Neuronal stem cell (in vitro differentiated cells): ENCODE measurements at regions not wholly inside any gene's neighbourhood (a gene's known extent, or its start where the extent isn't known, plus 50 kb on each side); places are given as distances from the start of the nearest gene placed in this dataset.

Experiments
- DNase-seq: peaks from one replicate; pipeline ENCODE4 v3.0.0-alpha.2; 2013; ENCODE audit warnings: low spot score
- H2AFZ ChIP-seq: one replicate; pipeline ENCODE4 v1.6.1; 2013; ENCODE audit warnings: mild to moderate bottlenecking, low read length, inconsistent platforms
- H2AK5ac ChIP-seq: 2 replicates; pipeline ENCODE4 v1.6.1; 2013; ENCODE audit warnings: low read depth, mild to moderate bottlenecking, inconsistent platforms, low read length, moderate library complexity, mixed read lengths
- H2BK120ac ChIP-seq: 2 replicates; pipeline ENCODE4 v1.6.1; 2013; ENCODE audit warnings: low read depth, mild to moderate bottlenecking, inconsistent platforms, low read length, moderate library complexity, mixed read lengths
- H2BK12ac ChIP-seq: one replicate; pipeline ENCODE4 v1.6.1; 2013; ENCODE audit warnings: low read length, inconsistent platforms
- H2BK15ac ChIP-seq: 2 replicates; pipeline ENCODE4 v1.6.1; 2013; ENCODE audit warnings: mild to moderate bottlenecking, low read length, inconsistent platforms, mixed read lengths
- H2BK5ac ChIP-seq: one replicate; pipeline ENCODE4 v1.6.1; 2013; ENCODE audit warnings: inconsistent platforms, mild to moderate bottlenecking, low read length, moderate library complexity
- H3K14ac ChIP-seq: one replicate; pipeline ENCODE4 v1.6.1; 2013; ENCODE audit warnings: low read length, inconsistent platforms
- H3K18ac ChIP-seq: 2 replicates; pipeline ENCODE4 v1.6.1; 2013; ENCODE audit warnings: low read length, inconsistent platforms
- H3K23ac ChIP-seq: 2 replicates; pipeline ENCODE4 v1.6.1; 2013; ENCODE audit warnings: low read depth, mild to moderate bottlenecking, mixed read lengths, low read length, inconsistent platforms; ENCODE audit not compliant: poor library complexity
- H3K27ac ChIP-seq: replicated peaks from 3 replicates; pipeline ENCODE4 v1.5.1; 2013; ENCODE audit warnings: low read length, inconsistent platforms
- H3K27me3 ChIP-seq, 3 experiments: 2 replicates each; pipeline ENCODE4 v1.6.1; 2013; ENCODE audit warnings: low read length in 3 of 3, mild to moderate bottlenecking in 2 of 3, inconsistent platforms in 1 of 3, low read depth in 1 of 3, mixed read lengths in 1 of 3, moderate library complexity in 1 of 3; ENCODE audit not compliant: control insufficient read depth in 3 of 3, insufficient read depth in 3 of 3
- H3K36me3 ChIP-seq, 2 donors: replicated peaks in 1 of 2; 2 replicates each; pipeline ENCODE4 v1.6.1; 2013; ENCODE audit warnings: low read length in 2 of 2; ENCODE audit not compliant: control insufficient read depth in 2 of 2, insufficient read depth in 2 of 2
- H3K4ac ChIP-seq: 2 replicates; pipeline ENCODE4 v1.6.1; 2013; ENCODE audit warnings: inconsistent platforms, mild to moderate bottlenecking, low read length, moderate library complexity
- H3K4me1 ChIP-seq, 2 donors: 1 replicate in 1 of 2; 2 replicates in 1 of 2; pipeline ENCODE4 v1.6.1; 2013; ENCODE audit warnings: low read length in 2 of 2, low read depth in 1 of 2; ENCODE audit not compliant: control insufficient read depth in 2 of 2, insufficient read depth in 1 of 2
- H3K4me2 ChIP-seq: one replicate; pipeline ENCODE4 v1.6.1; 2013; ENCODE audit warnings: mild to moderate bottlenecking, low read length, inconsistent platforms; ENCODE audit not compliant: insufficient read depth, poor library complexity, severe bottlenecking
- H3K4me3 ChIP-seq, 2 donors: 2 replicates each; pipeline ENCODE4 v1.5.1; 2013; ENCODE audit warnings: low read length in 2 of 2, mild to moderate bottlenecking in 2 of 2, inconsistent platforms in 1 of 2, moderate library complexity in 1 of 2
- H3K79me1 ChIP-seq: one replicate; pipeline ENCODE4 v1.6.1; 2013; ENCODE audit warnings: low read depth, mild to moderate bottlenecking, inconsistent platforms, low read length, moderate library complexity
- H3K9ac ChIP-seq: one replicate; pipeline ENCODE4 v1.6.1; 2013; ENCODE audit warnings: mild to moderate bottlenecking, low read depth, low read length, inconsistent platforms; ENCODE audit not compliant: poor library complexity
- H3K9me3 ChIP-seq, 2 donors: replicated peaks in 1 of 2; 2 replicates each; pipeline versions ENCODE3 to v1.6.1; 2013; ENCODE audit warnings: low read length in 2 of 2, mild to moderate bottlenecking in 2 of 2, inconsistent platforms in 1 of 2, low read depth in 1 of 2, mixed read lengths in 1 of 2, moderate library complexity in 1 of 2; ENCODE audit not compliant: control insufficient read depth in 2 of 2, insufficient read depth in 1 of 2
- H4K8ac ChIP-seq: one replicate; pipeline ENCODE4 v1.6.1; 2013; ENCODE audit warnings: low read depth, mild to moderate bottlenecking, inconsistent platforms, low read length, moderate library complexity
- H4K91ac ChIP-seq: one replicate; pipeline ENCODE4 v1.6.1; 2013; ENCODE audit warnings: low read length, low read depth, mild to moderate bottlenecking, inconsistent platforms; ENCODE audit not compliant: poor library complexity
- WGBS, 2 donors: extraction: QIAGEN DNeasy Blood & Tissue Kit; methylation state at CpG; one replicate each; pipeline ENCODE4 v1.1.7; 2013; ENCODE audit warnings: missing lambda C conversion rate in 2 of 2, mixed read lengths in 1 of 2; ENCODE audit not compliant: insufficient read length in 2 of 2, insufficient replicate concordance in 1 of 2; ENCODE audit errors: extremely low coverage in 2 of 2; 5-methylcytosine and 5-hydroxymethylcytosine counted together

DNA sequence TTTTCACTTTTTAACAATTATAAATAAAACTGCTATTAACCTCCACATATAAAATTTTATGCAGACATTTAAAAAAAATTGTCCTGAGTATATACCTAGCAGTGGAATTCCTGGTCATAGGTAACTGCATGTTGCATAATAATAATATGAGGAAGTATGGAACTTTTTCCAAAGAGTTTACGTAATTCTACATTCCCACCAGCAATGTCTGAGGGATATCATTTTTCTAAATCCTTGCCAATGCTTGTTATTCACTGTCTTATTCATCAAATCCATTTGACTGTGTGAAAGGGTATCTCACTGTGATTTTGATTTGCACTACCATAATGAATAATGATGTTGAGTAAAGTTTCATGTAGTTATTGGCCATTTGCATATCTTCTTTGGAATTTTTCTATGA is 393.8 kb downstream of the LRFN5 start:
- Histone ChIP-seq H2BK12ac (no peak overlapping the region), H2BK15ac (no peak overlapping the region), H3K9me3 (no peaks in the 10 kb centered on the region), H3K14ac (no peak overlapping the region), H3K4me1 (no peaks in the 10 kb centered on the region), H3K18ac (no peak overlapping the region), H3K23ac (no peak overlapping the region), H3K4ac (no peak overlapping the region), H3K4me3 (no peak overlapping the region), H3K27me3 (no peaks in the 10 kb centered on the region), H3K4me2 (no peak overlapping the region), H4K91ac (no peak overlapping the region), H4K8ac (no peak overlapping the region), H2AFZ (no peak overlapping the region), H2AK5ac (no peak overlapping the region), H3K9ac (no peak overlapping the region), H2BK5ac (no peak overlapping the region), H3K79me1 (no peaks in the 10 kb centered on the region), H3K27ac (no peak overlapping the region), H3K36me3 (no peaks in the 10 kb centered on the region), H2BK120ac (no peak overlapping the region)
- DNase-seq = no peak
- no CpG with 5 or more reads among the region's 1 CpG for WGBS, 2 donors

DNA sequence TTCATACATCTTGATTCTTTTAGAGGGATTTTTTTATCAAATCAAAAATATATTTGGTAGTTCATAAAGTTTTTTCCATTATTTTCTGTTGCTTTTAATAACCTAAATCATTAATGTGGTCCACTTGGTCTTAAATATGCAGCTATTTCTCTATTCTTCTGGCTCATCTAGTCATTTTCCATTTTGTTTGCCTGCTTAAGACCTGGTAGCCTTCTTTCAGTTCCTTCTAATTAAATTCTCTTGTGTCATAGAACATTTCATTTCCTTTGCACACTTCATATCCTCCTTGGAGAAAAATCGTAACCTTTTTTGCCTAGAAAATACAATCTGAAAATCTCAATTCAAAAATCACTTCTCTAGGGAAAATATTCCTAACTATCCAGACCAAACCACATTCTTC is 387.0 kb downstream of the LRFN5 start:
- Histone ChIP-seq H2BK15ac (no peak overlapping the region), H3K4ac (no peak overlapping the region), H2AK5ac (no peak overlapping the region), H4K91ac (no peak overlapping the region), H3K4me3 (no peak overlapping the region), H3K4me2 (no peak overlapping the region), H2BK120ac (no peak overlapping the region), H3K27me3 (no peaks in the 10 kb centered on the region), H3K36me3 (no peaks in the 10 kb centered on the region), H3K27ac (no peak overlapping the region), H4K8ac (no peak overlapping the region), H3K9me3 (no peaks in the 10 kb centered on the region), H2AFZ (no peak overlapping the region), H2BK5ac (no peak overlapping the region), H3K9ac (no peak overlapping the region), H3K79me1 (no peaks in the 10 kb centered on the region), H2BK12ac (no peak overlapping the region), H3K4me1 (peaks cover 0 to 2% of the 10 kb centered on the region in 2 donors), H3K18ac (no peak overlapping the region), H3K14ac (no peak overlapping the region), H3K23ac (no peak overlapping the region)
- no CpG with 5 or more reads among the region's 1 CpG for WGBS, 2 donors
- no peak for DNase-seq

DNA sequence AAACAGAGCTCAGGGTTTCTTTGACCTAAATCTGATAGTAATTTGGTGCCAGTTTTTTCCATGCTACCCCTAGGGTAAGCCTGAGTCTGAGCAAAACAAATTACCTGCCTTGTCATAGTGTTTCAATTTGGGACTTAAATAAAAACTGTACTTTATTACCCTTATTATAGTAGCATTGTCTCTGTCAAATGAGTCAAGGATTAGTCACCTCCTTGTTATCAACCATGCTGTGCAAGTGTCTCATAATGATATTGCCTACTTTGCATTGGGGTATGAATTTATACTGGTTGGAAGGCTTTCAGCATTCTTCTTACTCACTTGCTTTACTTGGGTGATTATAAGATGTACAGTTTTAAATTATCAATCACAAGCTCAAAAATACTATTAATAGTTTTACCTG is 380.0 kb downstream of the LRFN5 start:
- no peaks in the 10 kb centered on the region for H3K36me3 ChIP-seq
- H3K4me3 ChIP-seq = no peak overlapping the region
- no peaks in the 10 kb centered on the region for H3K9me3 ChIP-seq
- no peak overlapping the region for H3K9ac ChIP-seq
- no peak overlapping the region for H2BK15ac ChIP-seq
- no peaks in the 10 kb centered on the region for H3K79me1 ChIP-seq
- no peaks in the 10 kb centered on the region for H3K27me3 ChIP-seq
- H4K91ac ChIP-seq = no peak overlapping the region
- H3K14ac ChIP-seq = no peak overlapping the region
- no peak overlapping the region for H2BK5ac ChIP-seq
- H3K18ac ChIP-seq = no peak overlapping the region
- peaks cover 0 to 2% of the 10 kb centered on the region in 2 donors for H3K4me1 ChIP-seq
- no peak overlapping the region for H3K4me2 ChIP-seq
- H3K23ac ChIP-seq = no peak overlapping the region
- no peak overlapping the region for H2AK5ac ChIP-seq
- H2BK120ac ChIP-seq = no peak overlapping the region
- no peak overlapping the region for H2BK12ac ChIP-seq
- no peak for DNase-seq
- no peak overlapping the region for H3K4ac ChIP-seq
- no peak overlapping the region for H2AFZ ChIP-seq
- H3K27ac ChIP-seq = no peak overlapping the region
- no peak overlapping the region for H4K8ac ChIP-seq

DNA sequence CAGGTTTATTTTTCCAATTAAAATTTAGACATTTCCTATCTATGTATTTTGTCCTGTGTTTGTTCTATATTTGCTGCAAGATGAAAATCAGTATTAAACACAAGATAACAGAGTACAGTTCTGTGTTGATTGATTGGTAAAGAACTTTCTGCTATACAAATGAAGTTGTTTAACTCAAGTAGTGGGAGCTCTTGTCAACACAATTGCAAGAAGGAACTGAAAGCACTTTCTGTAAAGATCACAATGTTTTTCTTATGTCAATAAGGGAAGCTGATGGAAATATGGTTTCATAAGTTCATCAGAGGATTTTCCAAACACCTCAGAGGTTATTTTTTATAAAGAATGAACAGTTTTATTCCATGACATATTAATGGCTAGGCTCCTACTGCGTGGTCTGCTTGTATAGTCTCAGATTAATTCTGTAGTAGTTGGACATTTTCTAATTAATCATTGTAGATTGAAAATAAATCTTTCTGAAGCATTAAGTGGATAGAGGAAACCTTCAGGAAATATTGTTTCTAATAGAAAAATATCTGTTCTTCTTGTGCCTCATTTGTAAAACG is 379.5 kb downstream of the LRFN5 start:
- no peak overlapping the region for H3K23ac ChIP-seq
- no peaks in the 10 kb centered on the region for H3K36me3 ChIP-seq
- H4K8ac ChIP-seq = no peak overlapping the region
- no peaks in the 10 kb centered on the region for H3K27me3 ChIP-seq
- H3K4me1 ChIP-seq = no peaks in the 10 kb centered on the region
- no peak overlapping the region for H3K27ac ChIP-seq
- no peak overlapping the region for H3K14ac ChIP-seq
- no peak overlapping the region for H3K4me2 ChIP-seq
- no peak overlapping the region for H3K18ac ChIP-seq
- H3K9ac ChIP-seq = no peak overlapping the region
- no peak for DNase-seq
- no peak overlapping the region for H4K91ac ChIP-seq
- no peak overlapping the region for H2AFZ ChIP-seq
- no peak overlapping the region for H3K4me3 ChIP-seq
- no peak overlapping the region for H2BK5ac ChIP-seq
- H2BK120ac ChIP-seq = no peak overlapping the region
- H3K79me1 ChIP-seq = no peaks in the 10 kb centered on the region
- H2BK15ac ChIP-seq = no peak overlapping the region
- no peaks in the 10 kb centered on the region for H3K9me3 ChIP-seq
- WGBS, 2 donors = no CpG with 5 or more reads among the region's 2 CpGs
- no peak overlapping the region for H2BK12ac ChIP-seq
- H2AK5ac ChIP-seq = no peak overlapping the region
- no peak overlapping the region for H3K4ac ChIP-seq
